ENCODE measurements at regions not wholly inside any gene's neighbourhood (a gene's known extent, or its start where the extent isn't known, plus 50 kb on each side); places are given as distances from the start of the nearest gene placed in this dataset.

DNA sequence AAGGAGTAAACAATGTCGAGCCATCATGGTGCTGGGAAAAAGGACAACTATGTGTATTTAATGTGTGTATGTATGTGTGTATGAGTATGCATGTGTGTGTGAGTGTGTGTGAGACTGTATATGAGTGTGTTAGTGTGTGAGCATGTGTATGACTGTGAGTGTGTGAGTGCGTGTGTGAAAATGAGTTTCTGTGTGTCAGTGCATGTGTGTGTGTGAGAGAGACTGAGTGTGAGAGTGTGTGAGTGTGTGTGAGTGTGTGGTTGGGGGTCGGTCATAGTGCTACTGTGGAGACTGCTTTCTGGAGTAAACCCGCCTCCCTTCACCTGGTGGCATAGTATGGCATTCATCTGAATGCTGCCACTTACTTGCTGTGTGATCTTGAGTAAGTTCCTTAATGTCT is 567.4 kb downstream of the FGF9 start:
- Histone ChIP-seq H3K9me2 (ENCODE audit: insufficient read depth) (no peaks in the 10 kb centered on the region), H3K27me3 (ENCODE audit: insufficient read depth, low read depth) (peaks cover 22% of the 10 kb centered on the region), H3K9me3 (ENCODE audit: insufficient read depth, low read depth) (no peaks in the 10 kb centered on the region), H3K4me3 (no peak overlapping the region), H2AFZ (no peak overlapping the region), H3K27ac (no peak overlapping the region), H3K79me2 (ENCODE audit: low read depth) (no peaks in the 10 kb centered on the region), H3K36me3 (ENCODE audit: low read depth) (no peaks in the 10 kb centered on the region), H3K4me1 (replicated peaks; ENCODE audit: insufficient read depth) (no peaks in the 10 kb centered on the region), H4K20me1 (ENCODE audit: insufficient read depth) (no peaks in the 10 kb centered on the region), H3K4me2 (no peak overlapping the region), H3F3A (ENCODE audit: insufficient read depth, low read depth) (no peaks in the 10 kb centered on the region)
- intact Hi-C loops (cut with micrococcal nuclease; ENCODE audit: unreplicated experiment), result no loop called here
- CTCF ChIA-PET, result no interaction called here
- POLR2A ChIA-PET (ENCODE audit: unreplicated experiment), result no interaction called here
- no TSS peak for BruUV-seq (replicated peaks)
- no peak for DNase-seq
- no peak for TF ChIP-seq EZH2 (IDR thresholded peaks at IDR 0.05; ENCODE audit: low read depth)
- TF ChIP-seq, protein P1, sequence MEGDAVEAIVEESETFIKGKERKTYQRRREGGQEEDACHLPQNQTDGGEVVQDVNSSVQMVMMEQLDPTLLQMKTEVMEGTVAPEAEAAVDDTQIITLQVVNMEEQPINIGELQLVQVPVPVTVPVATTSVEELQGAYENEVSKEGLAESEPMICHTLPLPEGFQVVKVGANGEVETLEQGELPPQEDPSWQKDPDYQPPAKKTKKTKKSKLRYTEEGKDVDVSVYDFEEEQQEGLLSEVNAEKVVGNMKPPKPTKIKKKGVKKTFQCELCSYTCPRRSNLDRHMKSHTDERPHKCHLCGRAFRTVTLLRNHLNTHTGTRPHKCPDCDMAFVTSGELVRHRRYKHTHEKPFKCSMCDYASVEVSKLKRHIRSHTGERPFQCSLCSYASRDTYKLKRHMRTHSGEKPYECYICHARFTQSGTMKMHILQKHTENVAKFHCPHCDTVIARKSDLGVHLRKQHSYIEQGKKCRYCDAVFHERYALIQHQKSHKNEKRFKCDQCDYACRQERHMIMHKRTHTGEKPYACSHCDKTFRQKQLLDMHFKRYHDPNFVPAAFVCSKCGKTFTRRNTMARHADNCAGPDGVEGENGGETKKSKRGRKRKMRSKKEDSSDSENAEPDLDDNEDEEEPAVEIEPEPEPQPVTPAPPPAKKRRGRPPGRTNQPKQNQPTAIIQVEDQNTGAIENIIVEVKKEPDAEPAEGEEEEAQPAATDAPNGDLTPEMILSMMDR (conservative IDR thresholded peaks at IDR 0.05), result no peak

DNA sequence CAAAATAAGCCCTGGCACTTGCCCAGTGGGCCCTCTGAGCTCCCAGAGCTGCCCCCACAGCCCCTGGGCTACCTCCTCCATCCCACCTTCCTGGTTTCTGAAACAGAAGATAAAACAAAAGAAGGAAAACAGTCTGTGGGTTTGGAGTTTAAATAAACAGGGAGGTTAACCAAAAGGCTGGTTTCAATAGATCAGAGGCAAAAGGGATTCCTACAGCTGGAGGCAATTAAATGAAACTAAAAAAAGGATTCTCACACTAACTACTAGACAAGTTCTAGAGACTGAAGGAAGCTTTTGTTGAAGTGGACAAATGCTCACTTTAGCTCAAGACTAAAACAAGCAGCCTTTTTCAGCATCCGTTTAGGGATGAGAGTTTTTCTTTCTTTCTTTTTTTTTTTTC is 569.8 kb downstream of the FGF9 start:
- Histone ChIP-seq H2AFZ (no peak overlapping the region), H3K27ac (no peak overlapping the region), H3K9me3 (ENCODE audit: insufficient read depth, low read depth) (no peaks in the 10 kb centered on the region), H3K4me1 (replicated peaks; ENCODE audit: insufficient read depth) (no peaks in the 10 kb centered on the region), H3K27me3 (ENCODE audit: insufficient read depth, low read depth) (peaks cover 44% of the 10 kb centered on the region), H4K20me1 (ENCODE audit: insufficient read depth) (no peaks in the 10 kb centered on the region), H3F3A (ENCODE audit: insufficient read depth, low read depth) (no peaks in the 10 kb centered on the region), H3K36me3 (ENCODE audit: low read depth) (no peaks in the 10 kb centered on the region), H3K4me3 (no peak overlapping the region), H3K4me2 (no peak overlapping the region), H3K79me2 (ENCODE audit: low read depth) (no peaks in the 10 kb centered on the region), H3K9me2 (ENCODE audit: insufficient read depth) (no peaks in the 10 kb centered on the region)
- no TSS peak for BruUV-seq (replicated peaks)
- TF ChIP-seq, protein P1 (conservative IDR thresholded peaks at IDR 0.05), result no peak
- TF ChIP-seq EZH2 (IDR thresholded peaks at IDR 0.05; ENCODE audit: low read depth), result no peak
- POLR2A ChIA-PET (ENCODE audit: unreplicated experiment), result no interaction called here
- DNase-seq, result no peak
- intact Hi-C loops (cut with micrococcal nuclease; ENCODE audit: unreplicated experiment), result no loop called here
- CTCF ChIA-PET, result no interaction called here

DNA sequence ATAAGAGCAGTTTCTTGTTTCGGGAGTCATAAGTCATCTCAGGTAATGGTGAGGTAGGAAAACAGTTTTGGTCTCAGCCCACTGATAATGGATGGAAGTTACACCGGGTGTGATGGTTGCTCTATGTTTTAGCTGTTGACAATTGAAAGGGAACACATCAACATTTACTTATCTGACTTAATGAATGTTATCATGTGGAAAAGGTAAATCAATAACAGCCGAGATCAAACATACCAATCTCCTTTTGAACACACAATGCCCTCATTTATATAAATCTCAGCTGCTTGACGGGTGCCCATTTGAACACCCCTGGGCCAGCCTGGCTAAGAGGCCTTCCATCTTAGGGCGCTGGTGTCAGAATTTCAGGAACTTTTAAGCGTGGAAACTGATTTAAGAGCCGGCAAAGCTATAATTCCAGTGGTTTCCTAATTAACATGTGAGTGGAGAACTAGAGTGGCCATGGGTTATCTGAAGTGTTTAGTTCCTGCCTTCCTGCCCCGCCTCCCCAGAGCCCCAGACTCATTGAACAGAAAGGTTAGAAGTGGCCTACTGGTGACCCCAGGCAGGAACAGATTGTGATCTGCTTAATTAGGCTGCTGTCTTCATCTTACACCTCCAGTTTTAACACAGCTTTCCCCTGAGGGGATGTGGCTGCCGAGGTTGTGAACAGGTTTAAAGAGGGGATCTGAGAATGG is 572.7 kb downstream of the FGF9 start:
- TF ChIP-seq, protein P1 (conservative IDR thresholded peaks at IDR 0.05), result no peak
- no peak for TF ChIP-seq EZH2 (IDR thresholded peaks at IDR 0.05; ENCODE audit: low read depth)
- Histone ChIP-seq H3K4me3 (no peak overlapping the region), H3K36me3 (ENCODE audit: low read depth) (no peaks in the 10 kb centered on the region), H3F3A (ENCODE audit: insufficient read depth, low read depth) (no peaks in the 10 kb centered on the region), H3K9me2 (ENCODE audit: insufficient read depth) (no peaks in the 10 kb centered on the region), H3K4me2 (no peak overlapping the region), H2AFZ (no peak overlapping the region), H3K4me1 (replicated peaks; ENCODE audit: insufficient read depth) (no peaks in the 10 kb centered on the region), H3K27ac (no peak overlapping the region), H3K79me2 (ENCODE audit: low read depth) (no peaks in the 10 kb centered on the region), H4K20me1 (ENCODE audit: insufficient read depth) (no peaks in the 10 kb centered on the region), H3K27me3 (ENCODE audit: insufficient read depth, low read depth) (peaks cover 60% of the 10 kb centered on the region), H3K9me3 (ENCODE audit: insufficient read depth, low read depth) (no peaks in the 10 kb centered on the region)
- POLR2A ChIA-PET (ENCODE audit: unreplicated experiment), result no interaction called here
- CTCF ChIA-PET, result no interaction called here
- no TSS peak for BruUV-seq (replicated peaks)
- intact Hi-C loops (cut with micrococcal nuclease; ENCODE audit: unreplicated experiment), result no loop called here
- no peak for DNase-seq
